Type B pancreatic cell (in vitro differentiated cells): ENCODE measurements at regions not wholly inside any gene's neighbourhood (a gene's known extent, or its start where the extent isn't known, plus 50 kb on each side); places are given as distances from the start of the nearest gene placed in this dataset.

Experiments used
- DNase-seq: peaks from one replicate; pipeline ENCODE4 v3.0.0; 2021; ENCODE audit warnings: mixed read lengths; ENCODE audit not compliant: unreplicated experiment; ENCODE audit errors: extremely low spot score
- H3K27ac Mint-ChIP-seq: 2 replicates; pipeline ENCODE4 v1.8.0; 2021; ENCODE audit warnings: mild to moderate bottlenecking, mixed read lengths
- H3K27me3 Mint-ChIP-seq: 2 replicates; pipeline ENCODE4 v1.8.0; 2021; ENCODE audit warnings: mixed read lengths
- H3K36me3 Mint-ChIP-seq: 2 replicates; pipeline ENCODE4 v1.8.0; 2021; ENCODE audit warnings: mixed read lengths
- H3K4me1 Mint-ChIP-seq: one replicate; pipeline ENCODE4 v1.8.0; 2021; ENCODE audit warnings: mixed read lengths; ENCODE audit not compliant: unreplicated experiment
- H3K4me3 Mint-ChIP-seq: 2 replicates; pipeline ENCODE4 v1.8.0; 2021; ENCODE audit warnings: mild to moderate bottlenecking, mixed read lengths
- H3K9me3 Mint-ChIP-seq: 2 replicates; pipeline ENCODE4 v1.8.0; 2021; ENCODE audit warnings: mixed read lengths
- CTCF ChIP-seq: fragments of 200-600 bp; sonication (generic); conservative IDR thresholded peaks from 2 replicates; pipeline ENCODE4 v1.5.0; 2021; ENCODE audit warnings: antibody characterized with exemption, mild to moderate bottlenecking

- Mint-ChIP-seq H3K36me3 (no peaks in the 10 kb centered on the region), H3K4me1 (no peaks in the 10 kb centered on the region), H3K4me3 (no peak overlapping the region), H3K27me3 (peaks cover 9% of the 10 kb centered on the region), H3K9me3 (no peaks in the 10 kb centered on the region), H3K27ac (no peak overlapping the region)
- TF ChIP-seq CTCF, result no peak
- DNase-seq, result no peak
Measured at GRCh38 chr4:176549161-176549865, 229.5 kb downstream of the SPCS3 start.

- Mint-ChIP-seq H3K4me3 (no peak overlapping the region), H3K27ac (no peak overlapping the region), H3K9me3 (no peaks in the 10 kb centered on the region), H3K4me1 (no peaks in the 10 kb centered on the region), H3K36me3 (no peaks in the 10 kb centered on the region), H3K27me3 (peaks cover 8% of the 10 kb centered on the region)
- TF ChIP-seq CTCF, result no peak
- no peak for DNase-seq
Measured at GRCh38 chr4:176558661-176559060, 234.1 kb downstream of the VEGFC start.

- H3K9me3 Mint-ChIP-seq, result no peaks in the 10 kb centered on the region
- H3K27ac Mint-ChIP-seq, result no peak overlapping the region
- TF ChIP-seq CTCF, result no peak
- H3K36me3 Mint-ChIP-seq, result no peaks in the 10 kb centered on the region
- H3K27me3 Mint-ChIP-seq, result peaks cover 8% of the 10 kb centered on the region
- DNase-seq, result no peak
- H3K4me3 Mint-ChIP-seq, result no peak overlapping the region
- H3K4me1 Mint-ChIP-seq, result no peaks in the 10 kb centered on the region
Measured at GRCh38 chr4:176561368-176561767, 231.4 kb downstream of the VEGFC start.

GRCh38 chr4:176563591-176563990 is 229.1 kb downstream of the VEGFC start:
- no peaks in the 10 kb centered on the region for H3K36me3 Mint-ChIP-seq
- peaks cover 8% of the 10 kb centered on the region for H3K27me3 Mint-ChIP-seq
- TF ChIP-seq CTCF, result peak; percentile 22
- H3K4me3 Mint-ChIP-seq, result no peak overlapping the region
- H3K4me1 Mint-ChIP-seq, result no peaks in the 10 kb centered on the region
- DNase-seq, result no peak
- no peaks in the 10 kb centered on the region for H3K9me3 Mint-ChIP-seq
- no peak overlapping the region for H3K27ac Mint-ChIP-seq

- TF ChIP-seq CTCF, result no peak
- DNase-seq, result no peak
Measured at GRCh38 chr4:176565049-176565448, 227.7 kb downstream of the VEGFC start.

More at GRCh38 chr4:176565049-176565448, 227.7 kb downstream of the VEGFC start:
- H3K4me3 Mint-ChIP-seq, result no peak overlapping the region
- H3K27me3 Mint-ChIP-seq, result peaks cover 8% of the 10 kb centered on the region
- no peaks in the 10 kb centered on the region for H3K9me3 Mint-ChIP-seq
- no peaks in the 10 kb centered on the region for H3K36me3 Mint-ChIP-seq
- no peaks in the 10 kb centered on the region for H3K4me1 Mint-ChIP-seq
- no peak overlapping the region for H3K27ac Mint-ChIP-seq
